ENCODE measurements at regions not wholly inside any gene's neighbourhood (a gene's known extent, or its start where the extent isn't known, plus 50 kb on each side); places are given as distances from the start of the nearest gene placed in this dataset.

DNA sequence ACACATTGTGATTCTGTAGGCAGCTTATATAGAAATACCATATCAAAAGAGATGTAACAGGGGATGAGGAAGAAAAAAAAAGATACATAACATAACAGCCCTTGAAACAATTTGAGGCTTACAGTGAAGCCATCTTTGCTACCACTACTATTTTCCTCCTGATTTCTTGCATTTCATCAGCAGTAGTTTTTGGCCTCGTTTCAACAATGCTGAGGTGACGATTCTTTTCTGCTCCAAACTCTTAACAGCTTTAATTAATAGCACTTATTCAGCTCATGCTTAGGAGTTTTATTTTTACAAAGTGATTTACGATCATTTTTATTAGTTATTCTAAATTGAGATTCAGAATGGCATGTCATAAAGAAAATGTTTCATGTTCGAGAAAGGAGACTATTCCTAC, 163.2 kb downstream of the DCK start:
- DNase-seq (ENCODE audit: low read depth in 2 of 2) = no peak

DNA sequence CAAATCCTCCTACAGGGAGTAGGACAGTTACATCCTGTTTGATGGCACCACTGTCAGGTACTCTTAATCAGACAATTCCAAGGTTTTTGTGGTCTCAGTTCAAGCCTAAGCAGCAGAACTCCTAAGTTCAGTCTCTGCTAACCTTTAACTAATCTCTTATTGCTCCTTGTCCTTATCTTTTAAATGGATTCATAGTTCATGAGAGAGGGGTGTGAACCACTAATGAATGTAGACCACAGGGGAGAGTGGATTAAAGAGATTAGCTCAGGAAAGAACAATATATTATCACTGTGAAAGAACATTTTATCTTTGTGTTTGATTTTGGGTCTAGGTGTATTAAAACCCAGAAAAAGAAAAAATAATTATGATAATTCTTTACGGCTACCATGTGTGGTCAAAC, 168.9 kb downstream of the DCK start:
- DNase-seq (ENCODE audit: low read depth in 2 of 2) = no peak

DNA sequence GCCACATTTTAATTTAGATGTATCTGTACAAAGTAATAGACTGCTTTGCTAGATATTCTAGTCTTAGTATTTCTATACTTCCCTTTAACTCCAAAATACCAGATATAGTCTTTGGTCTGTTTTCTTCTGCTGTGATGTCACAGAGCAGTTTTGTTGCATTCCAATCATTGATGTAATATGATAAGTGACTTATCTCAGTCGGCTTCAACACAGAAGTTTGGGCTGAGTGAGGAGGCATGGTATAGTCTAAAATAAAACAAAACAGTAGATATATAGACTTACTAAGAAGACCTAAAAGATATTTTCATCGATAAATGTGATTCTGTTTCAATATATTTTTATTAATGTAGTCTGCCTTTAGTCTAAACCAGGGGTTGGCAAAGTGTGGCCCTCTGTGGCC, 169.9 kb downstream of the DCK start:
- DNase-seq (ENCODE audit: low read depth in 2 of 2) = no peak

DNA sequence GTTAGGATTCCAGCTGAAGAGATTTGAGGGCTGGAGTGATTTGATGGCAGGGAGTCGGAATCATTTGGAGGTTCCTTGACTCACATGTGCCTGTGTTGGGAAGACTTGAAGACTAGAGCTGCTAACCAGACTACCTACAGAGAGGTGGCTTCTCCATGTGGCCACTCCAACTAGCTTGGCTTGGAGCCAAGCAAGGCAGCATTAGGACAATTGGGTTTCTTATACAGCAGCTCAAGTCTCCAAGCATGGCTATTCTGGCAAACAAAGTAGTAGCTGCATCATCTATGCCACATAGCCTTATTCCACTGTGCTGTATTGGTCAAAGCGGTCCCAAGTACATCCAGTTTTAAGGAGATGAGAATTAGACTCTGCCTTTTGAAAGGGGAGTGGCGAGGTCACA, 171.7 kb upstream of the SLC4A4 start:
- no peak for DNase-seq (ENCODE audit: low read depth in 2 of 2)

DNA sequence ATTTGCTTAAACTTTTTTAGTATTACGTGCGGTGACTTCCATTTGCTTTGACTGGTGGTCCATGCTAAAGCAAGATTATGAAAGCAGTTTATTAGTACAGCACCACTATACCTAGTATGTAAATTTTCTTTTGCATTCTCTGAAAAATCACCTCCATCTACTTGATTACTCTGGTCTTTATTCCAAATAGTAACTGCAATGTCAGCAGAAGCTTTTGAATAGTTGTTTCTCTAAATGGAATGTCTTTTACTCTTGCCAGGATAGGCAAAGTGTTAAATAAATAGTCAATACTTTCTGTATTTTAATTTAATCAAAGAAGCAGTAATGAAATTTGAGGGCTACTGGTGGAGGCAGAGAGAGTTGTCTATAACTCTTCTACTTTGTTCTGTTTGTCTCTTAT, 167.2 kb upstream of the SLC4A4 start:
- DNase-seq (ENCODE audit: low read depth in 2 of 2) = no peak

DNA sequence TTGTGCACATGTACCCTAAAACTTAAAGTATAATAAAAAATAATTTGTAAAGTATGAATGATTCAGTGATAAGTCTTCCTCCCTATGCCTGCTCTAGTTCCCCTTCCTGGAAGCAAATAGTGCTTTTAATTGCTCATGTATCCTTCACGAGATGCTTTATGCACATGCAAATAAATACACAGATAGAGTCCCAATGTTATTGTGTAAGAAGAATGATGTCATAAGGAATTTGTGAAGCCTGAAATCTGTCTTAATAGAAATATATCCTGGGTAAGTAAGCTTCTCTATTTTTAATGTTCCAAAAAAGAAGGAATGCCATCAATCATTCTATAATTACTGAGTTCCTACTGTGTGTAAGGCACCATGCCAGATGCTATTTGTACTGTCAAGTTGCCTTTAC, 157.5 kb upstream of the SLC4A4 start:
- DNase-seq (ENCODE audit: low read depth in 2 of 2) = no peak

DNA sequence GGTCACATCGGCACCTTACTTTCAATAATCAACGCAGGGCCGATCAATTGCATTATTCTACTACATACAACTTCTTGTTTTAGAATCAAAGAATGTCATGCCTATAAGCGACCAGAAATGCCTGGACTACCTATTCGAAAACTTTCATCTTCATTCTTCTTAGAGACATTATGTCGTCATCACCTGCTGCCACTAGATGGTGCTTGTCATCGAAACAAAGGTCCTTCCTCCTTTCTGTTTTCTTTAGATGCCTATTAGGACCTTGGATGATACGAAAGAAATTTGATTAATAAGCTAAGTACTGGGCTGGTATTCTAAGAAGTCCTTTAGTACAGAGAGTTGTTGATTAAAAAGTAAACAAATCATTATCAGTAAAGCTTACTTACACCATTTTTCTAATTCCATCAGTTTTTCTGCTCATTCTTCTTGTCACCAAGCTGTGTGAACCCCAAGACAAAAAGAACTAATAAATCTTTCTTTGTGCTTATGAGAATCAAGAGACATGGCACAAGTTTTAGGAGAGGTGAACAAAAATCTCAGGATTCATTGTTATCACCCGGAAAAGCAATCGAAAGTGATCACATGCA, 154.5 kb upstream of the SLC4A4 start:
- no peak for DNase-seq (ENCODE audit: low read depth in 2 of 2)

DNA sequence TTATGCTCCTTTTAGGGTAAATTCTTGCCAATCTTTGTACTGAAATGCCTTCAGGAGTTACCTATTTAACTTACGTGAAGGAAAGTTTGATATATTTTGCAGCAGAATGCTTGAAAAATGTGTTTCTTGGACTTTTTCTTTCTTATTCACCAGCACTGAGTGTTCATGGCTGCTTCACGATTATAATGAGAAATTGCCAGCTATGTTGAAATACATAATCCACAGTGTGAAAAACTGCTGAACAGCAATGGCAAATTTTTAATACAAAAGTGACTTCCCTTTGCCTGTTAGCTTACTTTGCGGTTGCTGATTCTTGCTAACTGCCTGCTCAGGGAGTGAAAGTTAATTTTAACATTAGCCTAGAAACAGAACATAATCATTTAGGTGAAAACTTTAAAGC, 153.8 kb upstream of the SLC4A4 start:
- DNase-seq (ENCODE audit: low read depth in 2 of 2) = no peak

DNA sequence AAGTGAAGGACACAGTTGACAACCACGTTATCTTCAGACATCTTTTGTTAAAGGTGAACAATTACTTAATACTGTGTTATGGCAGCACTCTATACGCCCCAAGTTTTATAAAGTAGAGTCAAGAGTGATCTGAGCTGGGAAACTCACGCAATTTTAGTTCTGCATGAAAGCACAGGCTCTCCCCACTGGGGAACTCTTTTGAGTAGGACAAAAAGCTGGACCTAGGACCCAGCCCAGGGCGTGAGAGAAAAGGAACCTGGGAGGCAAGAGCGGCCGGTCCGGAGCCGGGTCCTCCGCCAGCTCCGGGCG, 152.6 kb upstream of the SLC4A4 start:
- no peak for DNase-seq (ENCODE audit: low read depth in 2 of 2)

DNA sequence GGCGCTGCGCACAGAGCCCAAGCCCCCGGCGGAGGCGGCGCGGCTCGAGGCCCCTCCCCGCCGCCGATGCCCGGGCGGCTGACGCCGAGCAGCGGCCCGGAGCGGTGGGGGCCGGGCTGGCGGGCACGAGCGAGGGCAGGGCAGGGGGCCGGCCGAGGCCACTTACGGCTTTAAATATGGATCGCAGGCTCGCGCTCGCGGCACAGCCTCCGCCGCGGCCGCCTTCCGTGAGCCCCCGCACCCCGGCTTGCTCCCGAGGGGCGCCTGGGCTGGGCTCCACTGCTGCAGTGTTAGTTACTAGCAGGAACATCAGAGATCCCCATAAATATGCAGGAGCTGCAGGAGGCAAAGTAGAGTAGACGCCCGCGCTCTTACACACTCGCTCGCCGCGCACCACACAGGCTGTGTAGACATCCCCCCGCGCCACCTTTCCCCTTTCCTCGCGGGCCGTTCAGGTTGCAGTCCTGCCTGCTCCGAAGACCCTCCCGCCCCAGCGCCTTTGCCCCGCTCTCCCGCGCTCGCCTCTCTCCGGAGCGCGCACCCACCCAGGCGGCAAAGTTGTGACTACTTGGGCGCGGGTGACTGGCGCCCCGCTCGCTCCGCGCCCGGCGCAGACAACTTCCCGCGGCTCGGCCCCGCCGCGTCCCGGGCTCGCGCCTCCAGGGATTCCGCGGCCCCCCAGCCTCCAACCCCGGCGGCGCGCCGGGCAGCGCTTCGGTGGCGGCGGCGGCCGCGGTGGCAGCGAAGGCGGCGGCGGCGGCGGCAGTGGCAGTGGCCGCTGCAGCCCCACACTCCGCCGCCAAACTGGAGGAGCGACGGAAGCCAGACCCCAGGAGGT, 152.0 kb upstream of the SLC4A4 start:
- peak in 1 of 2 donors; percentile 40 for DNase-seq (ENCODE audit: low read depth in 2 of 2)

DNA sequence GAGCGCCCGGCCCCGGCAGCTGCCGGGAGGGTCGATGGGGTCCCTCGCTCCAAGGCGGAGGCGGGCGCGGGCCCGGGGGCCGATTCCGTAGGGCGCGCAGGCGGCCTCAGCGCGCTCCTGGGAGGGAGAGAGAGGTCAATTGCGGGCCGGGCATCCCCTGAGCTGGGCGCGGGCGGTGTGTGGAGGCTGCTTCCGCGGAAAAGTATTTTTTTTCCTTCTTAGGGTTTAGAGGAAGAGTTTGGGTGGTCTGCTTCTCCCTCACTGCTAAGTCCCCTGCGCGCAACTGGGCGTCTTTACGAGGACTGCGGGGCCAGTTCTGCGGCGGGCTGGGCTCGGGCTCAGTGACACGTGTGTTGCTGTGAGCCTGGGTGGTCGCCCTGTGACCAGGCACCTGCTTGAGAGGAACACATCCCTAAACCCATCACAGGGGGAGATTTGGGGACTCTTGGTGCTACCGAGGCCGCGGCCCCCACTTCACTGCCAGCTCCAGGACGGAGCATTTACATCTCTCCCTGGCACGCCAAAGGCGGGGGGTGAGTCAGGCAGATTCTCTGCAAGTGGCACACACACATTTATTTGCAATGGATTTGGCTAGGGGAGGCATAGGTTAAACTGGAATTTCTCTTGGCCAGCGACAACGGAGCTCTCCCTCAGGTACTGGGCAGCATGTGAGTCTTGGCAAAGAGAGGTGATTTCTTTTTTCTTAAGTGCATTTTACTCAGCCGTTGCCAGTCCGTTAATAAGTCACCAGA, 151.2 kb upstream of the SLC4A4 start:
- peak in 1 of 2 donors; percentile 9 for DNase-seq (ENCODE audit: low read depth in 2 of 2)

DNA sequence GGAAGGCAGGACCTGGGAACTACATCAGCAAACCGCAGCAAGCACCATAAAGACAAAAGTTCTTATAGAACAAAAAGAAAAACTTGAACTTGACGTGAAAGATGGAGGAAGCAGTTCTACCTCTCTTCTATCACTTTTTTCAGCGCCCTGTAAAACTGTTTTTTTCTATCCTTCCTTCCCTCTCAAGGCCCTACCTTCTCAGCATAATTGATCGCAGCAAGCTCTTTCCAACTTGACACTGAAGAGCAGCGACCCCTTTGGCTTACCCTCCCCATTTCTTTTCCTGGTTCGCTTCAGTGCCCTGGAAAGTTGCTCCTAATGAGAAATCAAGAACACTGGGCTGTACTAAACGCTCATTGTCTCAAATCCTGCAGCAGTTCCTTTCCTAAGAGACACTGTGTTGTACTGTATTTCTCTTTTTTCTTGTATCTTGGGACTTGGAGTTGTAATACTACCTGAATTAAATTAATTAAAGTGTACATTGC, 150.6 kb upstream of the SLC4A4 start:
- DNase-seq (ENCODE audit: low read depth in 2 of 2) = no peak

DNA sequence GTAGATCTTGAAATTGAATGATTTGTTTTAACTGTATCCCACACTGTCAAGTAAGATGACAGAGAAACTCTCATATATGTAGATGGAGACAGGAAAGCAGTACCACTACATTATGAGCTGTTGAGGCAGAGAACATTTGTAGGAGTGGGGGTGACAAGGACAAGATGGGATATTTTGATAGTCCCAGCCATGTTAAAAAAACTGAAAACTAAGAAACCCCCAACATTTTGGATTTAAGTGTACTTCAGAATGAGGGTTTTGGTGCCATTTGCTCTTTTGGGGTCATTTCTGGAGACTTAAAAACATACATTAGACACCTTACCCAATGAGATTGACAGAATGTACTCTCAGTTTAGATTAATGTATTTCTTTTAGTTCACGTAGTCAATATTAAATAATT, 149.9 kb upstream of the SLC4A4 start:
- no peak for DNase-seq (ENCODE audit: low read depth in 2 of 2)

DNA sequence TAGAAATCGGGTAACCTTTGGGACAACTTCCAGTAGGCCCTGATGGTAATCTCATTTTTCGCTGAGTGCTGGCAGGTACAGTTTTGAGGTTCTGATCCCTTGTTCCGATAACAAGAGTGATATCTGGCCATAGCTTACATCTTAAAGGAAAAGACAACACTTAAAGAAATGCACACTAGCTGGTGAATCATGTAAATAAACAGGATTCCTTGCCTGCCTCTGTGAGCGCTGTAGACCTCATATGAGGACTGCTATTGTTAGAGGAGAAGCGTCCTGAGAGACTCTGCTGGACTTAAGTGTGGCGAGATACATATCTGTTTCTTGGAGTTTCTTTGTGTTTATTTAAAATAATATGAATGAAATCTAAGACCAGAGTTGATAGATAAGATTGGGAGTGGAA, 149.3 kb upstream of the SLC4A4 start:
- no peak for DNase-seq (ENCODE audit: low read depth in 2 of 2)

DNA sequence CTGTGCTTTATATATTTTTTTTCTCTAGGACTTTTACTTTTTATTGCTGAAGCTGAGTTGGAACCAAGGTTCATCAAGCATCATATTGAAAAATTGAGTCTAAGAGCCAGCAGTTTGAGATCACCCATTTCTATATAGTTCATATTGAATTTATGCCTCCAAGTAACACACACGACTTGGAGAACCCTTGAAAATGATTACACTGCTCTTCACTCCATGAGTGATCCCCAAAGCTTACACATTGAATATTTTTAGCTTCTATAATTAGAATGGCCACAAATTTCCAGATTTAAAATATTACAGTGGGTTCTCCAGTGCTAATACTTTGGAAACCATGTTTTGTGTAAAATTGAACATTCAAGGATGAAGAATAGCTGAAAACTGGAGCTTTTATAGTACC, 144.4 kb upstream of the SLC4A4 start:
- DNase-seq (ENCODE audit: low read depth in 2 of 2) = no peak

DNA sequence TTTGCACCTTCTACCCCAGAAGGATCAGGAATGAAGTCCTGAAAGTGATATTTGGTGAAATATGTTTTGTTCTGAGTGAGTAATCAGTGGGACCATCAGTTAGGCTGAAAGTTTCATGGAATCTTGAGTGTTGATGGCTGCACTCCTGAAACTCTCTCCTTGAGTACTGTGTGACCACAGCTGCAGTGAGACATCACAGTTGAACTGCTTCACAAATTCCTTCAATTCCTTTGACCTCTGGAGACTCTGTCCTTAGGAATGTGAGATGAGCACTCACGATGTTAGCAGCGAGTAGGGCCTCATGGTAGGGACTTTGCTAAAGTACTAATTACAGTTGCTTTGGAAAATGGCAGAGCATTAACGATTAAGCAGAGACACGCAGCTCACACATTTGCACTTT, 142.9 kb upstream of the SLC4A4 start:
- DNase-seq (ENCODE audit: low read depth in 2 of 2) = no peak

DNA sequence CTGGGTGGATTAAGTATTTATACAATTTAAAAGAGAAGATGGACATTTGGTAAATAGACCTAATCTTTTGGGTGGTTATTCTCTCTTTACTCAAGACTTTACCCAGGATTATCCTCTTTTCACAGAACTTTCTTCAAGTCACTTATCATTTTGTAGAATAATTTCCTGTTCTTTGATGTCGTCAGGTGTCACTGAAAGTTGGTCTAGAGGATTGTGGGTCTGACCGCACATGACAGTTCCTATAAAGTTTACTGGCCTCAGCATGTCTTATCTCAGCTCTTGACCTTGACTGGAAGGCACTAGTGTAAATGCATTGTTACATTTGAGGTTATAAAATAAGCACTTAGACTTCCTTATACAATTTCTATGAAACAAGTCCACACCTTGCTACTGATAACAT, 139.9 kb upstream of the SLC4A4 start:
- no peak for DNase-seq (ENCODE audit: low read depth in 2 of 2)

DNA sequence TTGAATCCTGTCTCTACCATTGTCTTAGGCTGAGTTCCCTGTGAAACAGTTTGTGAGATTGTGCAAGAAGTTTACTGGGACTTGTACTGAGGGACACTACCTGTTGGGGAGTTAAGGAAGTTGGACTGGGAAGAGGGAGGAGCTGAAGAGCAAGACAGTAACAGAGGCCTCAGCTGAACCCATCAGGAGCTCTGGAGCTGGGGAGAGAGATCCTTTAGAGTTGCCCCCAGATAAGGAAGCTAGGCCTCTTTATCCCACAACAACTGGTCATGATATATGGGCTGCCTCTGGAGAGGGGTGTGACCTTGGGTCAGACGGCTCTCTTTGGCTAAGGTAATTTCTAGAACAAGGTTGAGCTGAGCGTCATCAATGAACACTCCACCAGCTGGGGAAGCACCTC, 137.8 kb upstream of the SLC4A4 start:
- DNase-seq (ENCODE audit: low read depth in 2 of 2) = no peak

DNA sequence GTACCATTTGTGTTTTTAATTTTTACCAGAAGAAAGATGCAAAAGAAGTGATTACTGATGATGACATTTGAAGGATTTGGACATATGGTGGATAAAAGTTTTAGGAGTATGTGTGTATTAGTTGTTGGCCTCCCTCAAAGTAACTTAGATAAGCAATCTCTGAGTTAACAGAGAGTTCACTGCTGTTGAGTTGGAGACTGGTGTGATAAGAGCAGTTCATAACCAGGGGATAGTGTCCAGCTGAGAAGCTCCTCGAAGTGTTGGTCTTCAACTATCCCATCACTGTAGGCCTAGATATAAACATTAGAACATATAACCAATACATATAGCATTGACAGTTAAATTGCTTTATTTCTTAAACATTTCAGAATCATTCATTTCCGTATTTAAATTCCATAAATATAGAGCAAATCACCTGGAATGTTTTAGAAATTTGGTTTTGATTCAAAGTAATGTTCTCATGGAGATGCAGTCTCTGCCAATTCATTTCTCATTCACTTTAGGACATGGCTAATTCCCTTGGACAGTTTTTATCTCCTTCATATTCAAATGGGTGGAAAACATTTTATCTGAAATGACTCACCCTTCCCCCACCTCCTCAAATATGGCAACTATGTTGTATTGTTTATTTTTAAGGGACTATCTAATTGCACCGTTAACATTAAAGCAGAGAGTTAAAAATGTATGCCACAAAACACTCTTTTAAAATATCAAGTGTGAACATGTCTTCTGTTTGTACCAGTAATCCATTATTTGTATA, 136.8 kb upstream of the SLC4A4 start:
- DNase-seq (ENCODE audit: low read depth in 2 of 2) = no peak

DNA sequence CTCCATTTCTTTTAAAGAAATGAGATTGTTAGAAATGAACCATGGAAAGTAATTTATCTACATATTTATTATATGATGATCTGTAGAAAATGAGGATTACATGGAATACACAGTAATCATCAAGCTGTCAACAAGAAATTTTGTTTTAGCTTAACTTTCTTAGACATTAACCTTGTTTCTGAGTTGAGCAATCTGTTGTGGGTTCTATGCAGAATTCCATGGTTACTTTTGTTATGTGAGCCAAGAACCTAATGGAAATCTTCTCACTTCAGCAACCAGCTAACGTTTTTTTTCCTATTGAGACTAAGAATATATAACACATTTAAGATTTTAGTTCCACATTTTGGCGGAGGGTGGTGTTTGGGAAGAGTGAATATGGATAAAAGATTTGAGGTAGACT, 136.1 kb upstream of the SLC4A4 start:
- DNase-seq (ENCODE audit: low read depth in 2 of 2) = no peak

DNA sequence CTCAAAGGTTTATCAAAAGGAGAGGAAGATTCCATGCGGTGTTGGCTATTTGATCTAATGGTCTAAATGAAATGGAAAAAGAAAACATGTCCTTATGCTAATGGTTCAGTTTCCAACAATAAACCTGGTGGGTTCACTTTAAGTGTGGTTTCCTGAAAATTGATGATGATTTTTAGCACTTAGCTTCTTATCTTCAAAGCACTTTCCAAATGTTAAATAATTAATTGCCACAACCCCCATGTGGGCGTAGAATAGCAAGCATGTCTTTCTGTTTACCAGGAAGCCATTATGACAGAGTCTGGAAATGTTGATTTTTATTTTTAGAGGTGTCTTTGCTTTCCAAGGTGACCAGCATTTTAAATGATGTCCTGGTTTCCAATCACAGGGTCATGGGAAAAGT, 134.8 kb upstream of the SLC4A4 start:
- no peak for DNase-seq (ENCODE audit: low read depth in 2 of 2)

DNA sequence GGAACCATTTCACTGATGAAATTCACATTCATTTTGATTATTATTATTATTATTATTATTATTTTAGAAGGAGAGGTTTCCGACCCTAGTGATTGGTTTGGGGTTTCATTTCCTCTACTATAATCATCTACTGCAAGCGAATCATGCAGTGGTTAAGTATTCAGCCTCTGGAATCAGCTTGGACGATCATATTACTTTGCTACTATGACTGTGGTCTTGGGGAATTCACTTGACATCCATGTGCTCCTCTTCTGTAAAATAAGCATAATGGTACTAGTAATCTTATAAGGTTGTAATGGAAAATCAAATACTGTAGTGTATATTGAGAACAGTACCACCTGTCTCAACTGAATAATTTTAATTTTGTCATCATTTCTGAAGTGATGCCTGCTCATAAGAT, 132.1 kb upstream of the SLC4A4 start:
- no peak for DNase-seq (ENCODE audit: low read depth in 2 of 2)
